A549 (cell line): ENCODE measurements at regions not wholly inside any gene's neighbourhood (a gene's known extent, or its start where the extent isn't known, plus 50 kb on each side); places are given as distances from the start of the nearest gene placed in this dataset.

Experiments used
- CHD4 ChIP-seq: fragments of 200-600 bp; sonication (generic); IDR thresholded peaks from 2 replicates; pipeline ENCODE4 v1.6.1; 2016; ENCODE audit warnings: antibody characterized with exemption, mild to moderate bottlenecking, borderline replicate concordance
- MAFK ChIP-seq: fragments of 450-650 bp; IDR thresholded peaks from 2 replicates; pipeline ENCODE4 v1.6.1; 2014; ENCODE audit not compliant: partially characterized antibody
- NFE2L2 ChIP-seq: fragments of 150-350 bp; conservative IDR thresholded peaks from 2 replicates; pipeline ENCODE4 v1.6.1; 2014; ENCODE audit warnings: low read length
- POLR2A ChIP-seq: IDR thresholded peaks from 2 replicates; pipeline ENCODE4 v1.6.1; 2012; ENCODE audit warnings: mild to moderate bottlenecking, low read length
- RAD21 ChIP-seq, 2 experiments: fragments of >200 bp in 1 of 2; sonication (Bioruptor Twin) in 1 of 2; formaldehyde crosslinking in 1 of 2; IDR thresholded peaks in 1 of 2; conservative IDR thresholded peaks in 1 of 2; 2 replicates in 1 of 2; 3 replicates in 1 of 2; pipeline ENCODE4 v1.6.1; 2012 to 2018; ENCODE audit warnings: inconsistent platforms in 1 of 2
- SMC3 ChIP-seq: fragments of >200 bp; sonication (Bioruptor Twin); formaldehyde crosslinking; IDR thresholded peaks from 3 replicates; pipeline ENCODE4 v1.6.1; 2018; ENCODE audit warnings: inconsistent platforms
- SREBF2 ChIP-seq: fragments of 450-650 bp; IDR thresholded peaks from 2 replicates; pipeline ENCODE4 v1.6.1; 2014; ENCODE audit warnings: mild to moderate bottlenecking, moderate library complexity
- TFCP2L1 ChIP-seq: fragments of 250-450 bp; sonication (Bioruptor Pico); IDR thresholded peaks from 2 replicates; pipeline ENCODE4 v1.5.0; 2021; ENCODE audit warnings: mild to moderate bottlenecking
- TF ChIP-seq, protein P1 (sequence below): fragments of >200 bp; sonication (Bioruptor Twin); formaldehyde crosslinking; IDR thresholded peaks from 3 replicates; pipeline ENCODE4 v1.5.1; 2016
- TF ChIP-seq, protein P2 (sequence below): fragments of 150-350 bp; IDR thresholded peaks from 2 replicates; pipeline ENCODE4 v1.6.1; 2014; ENCODE audit warnings: low read depth, mild to moderate bottlenecking, low read length
- TF ChIP-seq, protein P3 (sequence below): fragments of 200-600 bp; sonication (generic); IDR thresholded peaks from 2 replicates; pipeline ENCODE4 v1.6.1; 2016; ENCODE audit warnings: antibody characterized with exemption, mild to moderate bottlenecking, moderate library complexity

DNA sequence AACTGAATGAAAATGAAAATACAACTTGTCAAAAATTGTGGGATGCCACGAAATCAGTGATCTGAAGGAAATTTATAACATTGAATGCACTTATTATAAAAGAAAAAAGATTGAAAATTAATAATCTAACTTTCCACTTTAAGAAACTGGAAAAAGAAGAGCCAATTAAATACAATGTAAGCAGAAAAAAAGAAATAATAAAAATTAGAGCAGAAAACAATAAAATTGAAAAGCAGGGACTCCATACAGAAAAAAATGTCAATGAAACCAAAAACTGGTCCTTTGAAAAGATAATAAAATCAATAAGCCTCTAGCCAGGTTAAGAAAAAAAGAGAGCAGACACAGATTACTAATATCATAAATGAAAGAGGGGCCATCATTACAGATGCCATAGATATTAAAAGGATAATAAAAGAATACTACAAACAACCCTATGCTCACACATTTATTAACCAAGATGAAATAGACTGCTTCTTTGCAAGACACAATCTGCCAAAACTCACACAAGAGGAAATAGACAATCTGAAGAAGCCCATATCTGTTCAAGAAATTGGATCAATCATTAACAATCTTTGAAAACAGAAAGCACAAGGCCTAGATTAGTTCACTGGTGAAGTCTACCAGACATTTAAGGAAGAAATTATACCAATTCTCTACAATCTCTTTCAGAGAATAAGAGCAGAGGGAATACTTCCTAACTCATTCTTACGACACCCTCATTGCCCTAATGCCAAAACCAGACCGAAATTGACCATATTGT, 233.8 kb upstream of the NEBL start:
- TF ChIP-seq, protein P1, sequence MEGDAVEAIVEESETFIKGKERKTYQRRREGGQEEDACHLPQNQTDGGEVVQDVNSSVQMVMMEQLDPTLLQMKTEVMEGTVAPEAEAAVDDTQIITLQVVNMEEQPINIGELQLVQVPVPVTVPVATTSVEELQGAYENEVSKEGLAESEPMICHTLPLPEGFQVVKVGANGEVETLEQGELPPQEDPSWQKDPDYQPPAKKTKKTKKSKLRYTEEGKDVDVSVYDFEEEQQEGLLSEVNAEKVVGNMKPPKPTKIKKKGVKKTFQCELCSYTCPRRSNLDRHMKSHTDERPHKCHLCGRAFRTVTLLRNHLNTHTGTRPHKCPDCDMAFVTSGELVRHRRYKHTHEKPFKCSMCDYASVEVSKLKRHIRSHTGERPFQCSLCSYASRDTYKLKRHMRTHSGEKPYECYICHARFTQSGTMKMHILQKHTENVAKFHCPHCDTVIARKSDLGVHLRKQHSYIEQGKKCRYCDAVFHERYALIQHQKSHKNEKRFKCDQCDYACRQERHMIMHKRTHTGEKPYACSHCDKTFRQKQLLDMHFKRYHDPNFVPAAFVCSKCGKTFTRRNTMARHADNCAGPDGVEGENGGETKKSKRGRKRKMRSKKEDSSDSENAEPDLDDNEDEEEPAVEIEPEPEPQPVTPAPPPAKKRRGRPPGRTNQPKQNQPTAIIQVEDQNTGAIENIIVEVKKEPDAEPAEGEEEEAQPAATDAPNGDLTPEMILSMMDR = no peak
- TF ChIP-seq TFCP2L1 (CRISPR knock-in tag) = no peak
- TF ChIP-seq, protein P2, sequence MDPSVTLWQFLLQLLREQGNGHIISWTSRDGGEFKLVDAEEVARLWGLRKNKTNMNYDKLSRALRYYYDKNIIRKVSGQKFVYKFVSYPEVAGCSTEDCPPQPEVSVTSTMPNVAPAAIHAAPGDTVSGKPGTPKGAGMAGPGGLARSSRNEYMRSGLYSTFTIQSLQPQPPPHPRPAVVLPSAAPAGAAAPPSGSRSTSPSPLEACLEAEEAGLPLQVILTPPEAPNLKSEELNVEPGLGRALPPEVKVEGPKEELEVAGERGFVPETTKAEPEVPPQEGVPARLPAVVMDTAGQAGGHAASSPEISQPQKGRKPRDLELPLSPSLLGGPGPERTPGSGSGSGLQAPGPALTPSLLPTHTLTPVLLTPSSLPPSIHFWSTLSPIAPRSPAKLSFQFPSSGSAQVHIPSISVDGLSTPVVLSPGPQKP = no peak
- no peak for TF ChIP-seq MAFK
- TF ChIP-seq, protein P3, sequence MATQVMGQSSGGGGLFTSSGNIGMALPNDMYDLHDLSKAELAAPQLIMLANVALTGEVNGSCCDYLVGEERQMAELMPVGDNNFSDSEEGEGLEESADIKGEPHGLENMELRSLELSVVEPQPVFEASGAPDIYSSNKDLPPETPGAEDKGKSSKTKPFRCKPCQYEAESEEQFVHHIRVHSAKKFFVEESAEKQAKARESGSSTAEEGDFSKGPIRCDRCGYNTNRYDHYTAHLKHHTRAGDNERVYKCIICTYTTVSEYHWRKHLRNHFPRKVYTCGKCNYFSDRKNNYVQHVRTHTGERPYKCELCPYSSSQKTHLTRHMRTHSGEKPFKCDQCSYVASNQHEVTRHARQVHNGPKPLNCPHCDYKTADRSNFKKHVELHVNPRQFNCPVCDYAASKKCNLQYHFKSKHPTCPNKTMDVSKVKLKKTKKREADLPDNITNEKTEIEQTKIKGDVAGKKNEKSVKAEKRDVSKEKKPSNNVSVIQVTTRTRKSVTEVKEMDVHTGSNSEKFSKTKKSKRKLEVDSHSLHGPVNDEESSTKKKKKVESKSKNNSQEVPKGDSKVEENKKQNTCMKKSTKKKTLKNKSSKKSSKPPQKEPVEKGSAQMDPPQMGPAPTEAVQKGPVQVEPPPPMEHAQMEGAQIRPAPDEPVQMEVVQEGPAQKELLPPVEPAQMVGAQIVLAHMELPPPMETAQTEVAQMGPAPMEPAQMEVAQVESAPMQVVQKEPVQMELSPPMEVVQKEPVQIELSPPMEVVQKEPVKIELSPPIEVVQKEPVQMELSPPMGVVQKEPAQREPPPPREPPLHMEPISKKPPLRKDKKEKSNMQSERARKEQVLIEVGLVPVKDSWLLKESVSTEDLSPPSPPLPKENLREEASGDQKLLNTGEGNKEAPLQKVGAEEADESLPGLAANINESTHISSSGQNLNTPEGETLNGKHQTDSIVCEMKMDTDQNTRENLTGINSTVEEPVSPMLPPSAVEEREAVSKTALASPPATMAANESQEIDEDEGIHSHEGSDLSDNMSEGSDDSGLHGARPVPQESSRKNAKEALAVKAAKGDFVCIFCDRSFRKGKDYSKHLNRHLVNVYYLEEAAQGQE = no peak
- TF ChIP-seq POLR2A = no peak
- no peak for TF ChIP-seq SREBF2
- TF ChIP-seq SMC3 = no peak
- TF ChIP-seq NFE2L2 = no peak
- TF ChIP-seq RAD21 (conservative IDR thresholded peaks at IDR 0.05 in 1 of 2, IDR thresholded peaks at IDR 0.05 in 1 of 2) = no peak
- no peak for TF ChIP-seq CHD4
